SH-SY5Y (cell line): ENCODE measurements at regions not wholly inside any gene's neighbourhood (a gene's known extent, or its start where the extent isn't known, plus 50 kb on each side); places are given as distances from the start of the nearest gene placed in this dataset.

Experiments
- GATA2 ChIP-seq: IDR thresholded peaks from 2 replicates; pipeline ENCODE4 v1.6.1; 2011; ENCODE audit warnings: mild to moderate bottlenecking, low read depth, low read length
- GATA3 ChIP-seq: IDR thresholded peaks from 2 replicates; pipeline ENCODE4 v1.6.1; 2011; ENCODE audit warnings: low read depth, mild to moderate bottlenecking, low read length, moderate library complexity

DNA sequence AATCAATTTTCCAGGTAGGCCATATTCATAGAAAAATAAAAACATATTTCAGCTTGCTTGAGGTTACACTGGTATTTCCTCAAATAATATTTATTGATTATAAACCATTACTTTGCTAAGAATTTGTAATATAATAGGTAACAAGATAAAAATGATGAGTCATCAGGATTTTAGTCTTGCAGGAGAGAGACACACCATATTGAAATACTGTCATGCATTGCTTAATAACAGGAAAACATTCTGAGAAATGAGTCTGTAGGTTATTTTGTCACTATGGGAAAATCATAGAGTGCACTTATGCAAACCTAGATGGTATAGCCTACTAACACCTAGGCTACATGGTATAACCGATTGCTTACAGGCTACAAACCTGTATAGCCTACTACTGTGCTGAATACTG, 990.5 kb downstream of the OTOL1 start:
- TF ChIP-seq GATA2 (no peak), GATA3 (no peak)
